ENCODE measurements at regions not wholly inside any gene's neighbourhood (a gene's known extent, or its start where the extent isn't known, plus 50 kb on each side); places are given as distances from the start of the nearest gene placed in this dataset.

- Histone ChIP-seq H4K20me1 (ENCODE audit: insufficient read depth, low read length) (no peaks in the 10 kb centered on the region), H3K27ac (ENCODE audit: extremely low read length, insufficient read depth, low read length) (no peak overlapping the region), H3K79me2 (ENCODE audit: insufficient read depth, low read length) (no peaks in the 10 kb centered on the region), H3K9me3 (ENCODE audit: low read length) (no peaks in the 10 kb centered on the region), H3K4me1 (ENCODE audit: insufficient read depth, low read length) (no peaks in the 10 kb centered on the region), H3K4me2 (ENCODE audit: low read depth, low read length) (no peak overlapping the region), H2AFZ (ENCODE audit: low read length) (no peak overlapping the region), H3K27me3 (ENCODE audit: control insufficient read depth in 1 of 2, insufficient read depth in 2 of 2, low read length in 2 of 2) (peaks cover 0 to 5% of the 10 kb centered on the region in 2 experiments; a peak in 1 of 5 replicates), H3K4me3 (replicated peaks in 1 of 3; ENCODE audit: insufficient read depth in 1 of 3, low read depth in 2 of 3, low read length in 3 of 3) (no peak overlapping the region), H3K9ac (ENCODE audit: insufficient read depth, low read depth, low read length) (no peak overlapping the region), H3K36me3 (replicated peaks in 1 of 2; ENCODE audit: control insufficient read depth in 1 of 2, insufficient read depth in 2 of 2, low read length in 2 of 2) (no peaks in the 10 kb centered on the region)
- intact Hi-C loops (cut with micrococcal nuclease; ENCODE audit: unreplicated experiment) (no loop called here), in situ Hi-C loops (cut with HindIII; ENCODE audit: extremely low pct_ligation_motif_present, low pct_unique_long_range_greater_than_20kb) (no loop called here)
- ChIA-PET CTCF (ENCODE audit: low intra/inter-chr PET ratio, low total read pairs) (no interaction called here), POLR2A (no interaction called here)
- WGBS (ENCODE audit: low lambda C conversion rate) = 49% methylated on average over 12 of the region's 12 CpGs
- TF ChIP-seq DMTF1 (CRISPR knock-in tag; IDR thresholded peaks at IDR 0.05) (no peak), NFE2L2 (IDR thresholded peaks at IDR 0.05; ENCODE audit: low read length) (no peak), ZBTB21 (CRISPR knock-in tag; IDR thresholded peaks at IDR 0.05) (no peak), SPEN (CRISPR knock-in tag; IDR thresholded peaks at IDR 0.05; ENCODE audit: low read depth) (no peak), NCOR1 (IDR thresholded peaks at IDR 0.05; ENCODE audit: borderline replicate concordance, low read length) (no peak), ETV6 (CRISPR knock-in tag; conservative IDR thresholded peaks at IDR 0.05) (no peak), MXD1 (CRISPR knock-in tag; IDR thresholded peaks at IDR 0.05) (no peak)
- BruUV-seq (replicated peaks) = no TSS peak
- no peak for FAIRE-seq
- no peak for ATAC-seq
- DNase-seq (ENCODE audit: low spot score) = no peak
Measured at GRCh38 chr6:15106958-15107643, 138.8 kb upstream of the JARID2 start.

Data from HepG2 (cell line).